Stimulated activated CD4-positive, alpha-beta T cell treated with anti-CD3 and anti-CD28 coated beads, Interleukin-12 subunit alpha, Interleukin-12 subunit beta, amount 100 ng/mL, for 4 hours (primary cell): ENCODE measurements at regions not wholly inside any gene's neighbourhood (a gene's known extent, or its start where the extent isn't known, plus 50 kb on each side); places are given as distances from the start of the nearest gene placed in this dataset.

Experiments used
- DNase-seq: peaks from one replicate; pipeline ENCODE4 v3.0.0-alpha.2; 2020

DNA sequence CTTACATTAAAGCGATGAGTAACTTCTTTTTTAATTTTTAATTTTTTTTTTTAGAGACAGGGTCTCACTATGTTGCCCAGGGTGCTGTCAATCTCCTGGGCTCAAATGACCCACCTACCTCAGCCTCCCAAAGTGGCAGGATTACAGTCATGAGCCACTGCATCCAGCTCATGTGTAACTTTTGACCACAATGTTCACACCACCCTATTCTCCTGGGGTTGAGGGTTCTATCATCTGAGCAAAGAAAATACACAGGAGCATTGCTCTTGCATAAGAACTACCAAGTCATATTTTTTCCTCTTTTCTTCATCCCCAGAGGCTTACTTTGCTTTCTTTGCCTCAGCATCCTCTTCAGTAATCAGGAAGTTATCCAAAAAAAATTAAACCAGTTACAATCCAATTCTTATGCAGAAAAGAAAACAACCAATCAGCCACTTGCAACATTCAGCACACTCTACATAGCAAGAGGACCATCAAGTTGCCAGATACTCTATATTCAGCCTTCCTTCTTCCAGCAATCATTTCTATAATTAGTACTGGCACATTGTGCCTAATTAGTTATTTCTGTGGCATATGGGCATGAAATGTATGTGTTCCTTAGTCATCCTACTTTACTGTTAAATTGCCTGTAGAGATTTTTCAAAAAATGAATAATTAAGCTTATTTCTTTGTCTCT, 345.6 kb downstream of the AKAIN1 start:
- no peak for DNase-seq

DNA sequence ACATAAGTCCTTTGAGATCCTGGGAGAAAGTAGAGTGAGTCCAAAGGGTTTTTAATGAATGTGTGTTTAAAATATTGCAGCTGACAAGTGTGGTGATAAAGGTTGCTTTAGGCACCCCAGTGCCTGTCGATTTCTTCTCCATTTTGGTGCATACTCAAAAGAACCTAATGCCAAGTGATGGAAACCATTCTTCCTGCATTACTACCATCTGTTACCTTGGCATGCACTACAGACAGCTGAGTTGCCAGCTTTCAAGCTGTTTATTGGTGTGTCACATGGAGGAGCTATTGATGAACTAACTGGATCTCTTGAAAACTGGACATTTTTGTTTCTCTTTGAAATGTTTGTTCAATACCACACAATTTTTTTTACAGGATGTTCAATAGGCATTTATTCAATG, 350.0 kb downstream of the AKAIN1 start:
- DNase-seq: no peak

DNA sequence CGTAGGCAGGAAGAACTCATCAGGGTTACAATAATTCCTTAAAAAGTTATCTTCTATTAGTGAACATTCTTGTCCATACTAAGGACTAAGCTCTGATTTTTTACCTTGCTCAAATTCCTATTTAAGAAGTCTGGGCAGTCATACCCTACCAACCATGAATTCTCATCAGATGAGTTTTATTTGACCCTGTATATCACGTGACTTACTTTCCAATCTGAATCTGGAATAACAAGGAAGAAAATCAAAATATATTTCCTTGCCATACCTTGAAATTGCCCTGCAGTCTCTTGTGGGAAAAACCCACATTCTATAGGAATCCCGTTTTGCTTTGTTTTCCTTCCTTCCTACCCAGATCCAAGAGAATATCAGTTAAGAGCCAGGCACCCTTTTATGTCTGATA, 352.7 kb downstream of the AKAIN1 start:
- DNase-seq: no peak

- DNase-seq: no peak
These were observed 353.3 kb downstream of the AKAIN1 start for GRCh38 chr18:4843771-4844170.

- no peak for DNase-seq
These were observed 354.3 kb downstream of the AKAIN1 start for GRCh38 chr18:4842751-4843150.

DNA sequence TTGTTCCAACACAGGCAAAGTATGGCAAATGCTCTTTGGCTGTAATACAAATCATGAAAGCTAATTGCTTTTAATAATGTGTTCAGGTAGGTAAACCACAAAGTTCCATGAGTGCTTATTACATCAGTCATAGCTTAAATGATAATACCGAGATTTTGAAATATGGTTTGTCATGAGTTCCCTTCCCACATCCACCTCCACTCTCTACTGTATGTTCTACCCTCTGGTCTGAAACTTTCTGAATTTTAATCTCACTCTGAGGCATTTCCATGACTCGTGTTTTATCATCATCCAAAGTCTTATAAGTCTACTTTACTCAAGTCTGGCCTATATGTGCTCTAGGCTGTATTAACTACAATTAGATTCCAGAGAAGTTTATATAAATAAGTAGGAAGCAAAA, 354.8 kb downstream of the AKAIN1 start:
- DNase-seq: no peak

DNA sequence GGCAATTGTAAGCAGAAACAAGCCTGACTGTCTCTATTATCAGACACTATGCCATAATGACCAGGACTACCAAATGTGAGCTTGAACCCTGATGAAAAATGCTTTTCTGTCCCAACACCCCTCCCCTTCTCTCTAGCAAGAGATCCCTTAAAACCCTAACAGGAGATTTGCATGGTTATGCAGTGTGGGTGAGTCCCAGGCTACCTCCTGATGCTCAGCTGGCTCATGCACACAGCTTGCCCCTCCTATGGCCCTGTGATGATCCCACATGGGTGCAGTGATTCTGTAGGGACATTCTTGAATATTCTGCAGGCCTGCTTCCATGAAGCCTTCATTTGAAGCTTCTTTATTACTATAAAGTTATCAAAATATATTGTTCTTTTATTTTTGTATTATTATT, 357.4 kb downstream of the AKAIN1 start:
- DNase-seq: no peak

GRCh38 chr18:4836141-4836540, 360.9 kb downstream of the AKAIN1 start:
- no peak for DNase-seq

GRCh38 chr18:4831791-4832375, 365.2 kb downstream of the AKAIN1 start:
- no peak for DNase-seq

- DNase-seq: no peak
These were observed 365.9 kb downstream of the AKAIN1 start for GRCh38 chr18:4831127-4831526.

GRCh38 chr18:4823091-4823490, 368.0 kb upstream of the DLGAP1 start:
- DNase-seq: no peak

- DNase-seq: no peak
These were observed 366.7 kb upstream of the DLGAP1 start for GRCh38 chr18:4821801-4822200.

GRCh38 chr18:4817665-4818064, 362.6 kb upstream of the DLGAP1 start:
- no peak for DNase-seq

DNA sequence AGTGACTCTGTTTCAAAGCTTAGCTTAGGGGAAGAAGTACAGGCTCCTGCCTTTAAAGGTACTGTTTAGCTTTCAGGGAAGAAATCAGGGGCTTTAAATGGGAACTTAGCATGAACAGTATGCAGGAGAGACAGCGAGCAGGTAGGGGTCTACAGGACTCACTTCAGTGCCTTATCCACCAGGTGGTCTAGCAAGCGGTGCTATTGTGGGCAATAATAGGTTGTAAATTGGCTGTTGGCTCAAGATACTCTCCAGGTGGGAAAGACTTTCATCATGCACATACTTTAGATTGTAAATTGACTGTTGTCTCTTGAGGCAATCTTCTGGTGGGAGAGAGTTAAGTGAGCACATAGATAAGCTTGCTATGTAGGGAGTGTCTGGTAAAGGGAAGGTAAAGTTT, 358.6 kb upstream of the DLGAP1 start:
- DNase-seq: no peak

- DNase-seq: no peak
These were observed 353.8 kb upstream of the DLGAP1 start for GRCh38 chr18:4808891-4809290.

- DNase-seq: no peak
These were observed 352.6 kb upstream of the DLGAP1 start for GRCh38 chr18:4807604-4808293.

DNA sequence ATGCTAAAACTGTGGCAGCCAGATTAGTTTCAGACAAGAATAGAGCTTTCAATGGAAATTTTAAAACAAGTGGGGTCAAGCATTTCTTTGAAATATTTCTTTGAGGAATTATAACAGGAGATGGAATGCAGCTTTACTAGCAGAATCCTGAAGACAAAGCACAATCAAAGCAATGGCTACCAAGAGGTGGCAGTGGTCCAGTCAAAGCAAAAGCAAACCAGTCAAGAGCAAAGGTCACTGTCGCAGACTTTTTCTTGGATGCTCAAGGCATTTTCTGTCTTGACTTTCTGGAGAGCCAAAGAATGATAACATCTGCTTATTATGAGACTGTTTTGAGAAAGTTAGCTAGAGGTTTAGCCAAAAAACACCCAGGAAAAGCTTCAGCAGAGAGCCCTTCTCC, 351.2 kb upstream of the DLGAP1 start:
- DNase-seq: no peak

DNA sequence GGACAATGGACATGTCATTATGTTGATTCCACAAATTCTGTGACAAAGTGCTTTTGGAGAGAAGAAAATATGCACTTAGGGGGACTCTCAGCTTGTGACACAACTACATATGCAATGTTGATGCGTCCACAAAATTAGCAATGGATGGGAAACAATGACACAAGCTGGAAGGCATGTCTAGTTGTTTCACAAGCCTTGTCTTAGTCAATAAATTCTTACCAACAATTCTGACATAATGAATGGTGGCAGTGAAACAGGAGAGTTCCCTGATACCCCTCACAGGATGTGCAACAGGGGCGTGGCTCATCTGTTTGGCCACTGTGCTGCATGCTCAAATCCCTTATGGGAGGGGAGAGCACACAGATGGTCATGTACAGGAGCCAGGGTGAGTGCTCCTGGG, 347.2 kb upstream of the DLGAP1 start:
- no peak for DNase-seq

- no peak for DNase-seq
These were observed 346.0 kb upstream of the DLGAP1 start for GRCh38 chr18:4801151-4801550.

DNA sequence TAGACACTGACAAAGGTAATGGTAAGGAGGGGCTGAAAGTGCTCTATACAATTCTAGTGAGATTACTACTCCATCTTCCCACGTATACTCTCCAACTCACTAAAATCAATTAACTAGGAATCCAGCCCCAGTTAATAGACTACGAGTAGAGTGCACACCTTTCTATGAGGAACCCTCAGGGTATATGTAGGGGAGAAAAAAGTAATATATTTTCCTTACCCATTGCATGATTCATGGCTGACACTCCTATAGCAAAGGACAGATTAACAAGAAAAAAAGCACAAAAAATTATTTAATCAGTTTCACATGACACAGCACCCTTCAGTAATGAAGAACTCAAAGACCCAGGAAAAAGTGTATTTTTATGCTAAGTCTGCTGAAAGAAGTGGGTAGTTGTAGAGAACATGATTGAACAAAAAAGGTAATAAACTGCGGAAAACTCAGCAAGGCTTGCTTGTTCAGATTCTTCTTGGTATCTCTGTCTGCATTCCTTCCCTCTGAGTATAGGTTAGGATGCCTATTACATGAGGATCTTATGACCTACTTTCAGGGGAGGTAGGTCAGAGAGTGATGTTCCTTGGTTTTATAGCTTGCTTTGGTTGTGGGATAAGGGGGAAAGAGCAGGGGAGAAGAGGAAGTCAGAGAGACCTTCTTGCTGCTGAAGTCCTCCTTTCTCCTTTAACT, 342.0 kb upstream of the DLGAP1 start:
- no peak for DNase-seq

- DNase-seq: no peak
These were observed 334.4 kb upstream of the DLGAP1 start for GRCh38 chr18:4789506-4789905.

- no peak for DNase-seq
These were observed 326.8 kb upstream of the DLGAP1 start for GRCh38 chr18:4781873-4782272.

- DNase-seq: no peak
These were observed 310.3 kb upstream of the DLGAP1 start for GRCh38 chr18:4765401-4765800.

GRCh38 chr18:4762330-4762729, 307.2 kb upstream of the DLGAP1 start:
- DNase-seq: no peak
